GM23338 (cell line): ENCODE measurements at regions not wholly inside any gene's neighbourhood (a gene's known extent, or its start where the extent isn't known, plus 50 kb on each side); places are given as distances from the start of the nearest gene placed in this dataset.

Source experiments
- ATAC-seq: fragments of 200-7000 bp; cut with Tn5 transposase; 3 replicates; pipeline ENCODE4 v1.9.1; 2020
- DNase-seq: peaks from one replicate; pipeline ENCODE4 v3.0.0-alpha.2; 2015; ENCODE audit warnings: low spot score
- H2AFZ ChIP-seq: fragments of 200-600 bp; sonication (generic); 2 replicates; pipeline ENCODE4 v1.8.0; 2016; ENCODE audit warnings: antibody characterized with exemption, mild to moderate bottlenecking, moderate library complexity
- H3F3A ChIP-seq: fragments of 200-600 bp; sonication (generic); replicated peaks from 2 replicates; pipeline ENCODE4 v1.8.0; 2017; ENCODE audit warnings: antibody characterized with exemption, mixed run types, low read depth
- H3K27ac ChIP-seq: fragments of 200-600 bp; sonication (generic); 2 replicates; pipeline ENCODE4 v1.6.1; 2016; ENCODE audit warnings: low read depth
- H3K27me3 ChIP-seq: fragments of 200-600 bp; sonication (generic); 2 replicates; pipeline ENCODE4 v1.8.0; 2016; ENCODE audit warnings: mild to moderate bottlenecking, mixed run types, moderate library complexity; ENCODE audit not compliant: insufficient read depth
- H3K36me3 ChIP-seq: fragments of 200-600 bp; sonication (generic); 2 replicates; pipeline ENCODE4 v1.8.0; 2016; ENCODE audit warnings: mild to moderate bottlenecking; ENCODE audit not compliant: insufficient read depth
- H3K4me1 ChIP-seq: fragments of 200-600 bp; sonication (generic); 2 replicates; pipeline ENCODE4 v1.8.0; 2016; ENCODE audit warnings: mild to moderate bottlenecking, moderate library complexity; ENCODE audit not compliant: insufficient read depth
- H3K4me2 ChIP-seq: fragments of 200-600 bp; sonication (generic); 2 replicates; pipeline ENCODE4 v1.7.1; 2017; ENCODE audit warnings: mixed run types
- H3K4me3 ChIP-seq: fragments of 200-600 bp; sonication (generic); 2 replicates; pipeline ENCODE4 v1.6.1; 2016; ENCODE audit warnings: mixed run types
- H3K79me2 ChIP-seq: fragments of 200-600 bp; sonication (generic); replicated peaks from 2 replicates; pipeline ENCODE4 v1.8.0; 2017; ENCODE audit warnings: mild to moderate bottlenecking; ENCODE audit not compliant: insufficient read depth
- H3K9me2 ChIP-seq: fragments of 200-600 bp; sonication (generic); 2 replicates; pipeline ENCODE4 v1.8.0; 2017; ENCODE audit not compliant: insufficient read depth
- H4K20me1 ChIP-seq: fragments of 200-600 bp; sonication (generic); replicated peaks from 2 replicates; pipeline ENCODE4 v1.8.0; 2017; ENCODE audit warnings: mild to moderate bottlenecking; ENCODE audit not compliant: insufficient read depth
- H3K27ac Mint-ChIP-seq: 2 replicates; pipeline ENCODE4 v1.8.0; 2020; ENCODE audit warnings: inconsistent platforms, mild to moderate bottlenecking, moderate library complexity, mixed read lengths
- H3K27me3 Mint-ChIP-seq: 3 replicates; pipeline ENCODE4 v1.8.0; 2022; ENCODE audit warnings: low read depth, mild to moderate bottlenecking, moderate library complexity, mixed read lengths, inconsistent platforms; ENCODE audit not compliant: insufficient read depth, poor library complexity
- H3K36me3 Mint-ChIP-seq: 3 replicates; pipeline ENCODE4 v1.8.0; 2021; ENCODE audit warnings: low read depth, mild to moderate bottlenecking, inconsistent platforms, moderate library complexity, mixed read lengths
- H3K4me1 Mint-ChIP-seq: 3 replicates; pipeline ENCODE4 v1.8.0; 2020; ENCODE audit warnings: mild to moderate bottlenecking, inconsistent platforms, mixed read lengths
- H3K4me3 Mint-ChIP-seq: 3 replicates; pipeline ENCODE4 v1.8.0; 2021; ENCODE audit warnings: moderate library complexity, mild to moderate bottlenecking, inconsistent platforms, mixed read lengths
- H3K9me3 Mint-ChIP-seq: 3 replicates; pipeline ENCODE4 v1.8.0; 2020; ENCODE audit warnings: moderate library complexity, mild to moderate bottlenecking, inconsistent platforms, mixed read lengths
- CREB1 ChIP-seq: fragments of 250-450 bp; sonication (Bioruptor Pico); IDR thresholded peaks from 2 replicates; pipeline ENCODE4 v1.5.0; 2020; ENCODE audit warnings: low read depth, mild to moderate bottlenecking, moderate library complexity
- EZH2 ChIP-seq: fragments of 200-600 bp; sonication (generic); IDR thresholded peaks from one replicate; pipeline ENCODE4 v1.8.0; 2017; ENCODE audit warnings: antibody characterized with exemption, mild to moderate bottlenecking, low read depth; ENCODE audit not compliant: unreplicated experiment
- EZH2phosphoT487 ChIP-seq: fragments of 200-600 bp; sonication (generic); IDR thresholded peaks from one replicate; pipeline ENCODE4 v1.8.1; 2018; ENCODE audit warnings: antibody characterized with exemption; ENCODE audit not compliant: unreplicated experiment
- JUNB ChIP-seq: IDR thresholded peaks from one replicate; pipeline ENCODE4 v1.6.1; 2016; ENCODE audit warnings: antibody characterized with exemption; ENCODE audit not compliant: unreplicated experiment
- NANOG ChIP-seq: IDR thresholded peaks from 2 replicates; pipeline ENCODE4 v1.6.1; 2016; ENCODE audit warnings: antibody characterized with exemption, borderline replicate concordance
- STAT1 ChIP-seq: IDR thresholded peaks from one replicate; pipeline ENCODE4 v1.6.1; 2016; ENCODE audit warnings: antibody characterized with exemption; ENCODE audit not compliant: unreplicated experiment
- ZNF331 ChIP-seq: fragments of 250-450 bp; sonication (Bioruptor Pico); IDR thresholded peaks from 2 replicates; pipeline ENCODE4 v1.5.0; 2020; ENCODE audit warnings: low read depth, mild to moderate bottlenecking, moderate library complexity
- TF ChIP-seq, protein P1 (sequence below): IDR thresholded peaks from 2 replicates; pipeline ENCODE4 v1.6.1; 2016; ENCODE audit warnings: antibody characterized with exemption
- TF ChIP-seq, protein P2 (sequence below), 2 experiments: fragments of 200-600 bp in 1 of 2; sonication (generic) in 1 of 2; conservative IDR thresholded peaks; 2 replicates each; pipeline versions ENCODE4 v1.5.1 to v1.6.1; 2016 to 2017; ENCODE audit warnings: antibody characterized with exemption in 2 of 2, low read depth in 2 of 2, mild to moderate bottlenecking in 2 of 2, moderate library complexity in 1 of 2
- TF ChIP-seq, protein P3 (sequence below): fragments of 250-450 bp; sonication (Bioruptor Pico); IDR thresholded peaks from 2 replicates; pipeline ENCODE4 v1.5.0; 2020; ENCODE audit warnings: mild to moderate bottlenecking, moderate library complexity

DNA sequence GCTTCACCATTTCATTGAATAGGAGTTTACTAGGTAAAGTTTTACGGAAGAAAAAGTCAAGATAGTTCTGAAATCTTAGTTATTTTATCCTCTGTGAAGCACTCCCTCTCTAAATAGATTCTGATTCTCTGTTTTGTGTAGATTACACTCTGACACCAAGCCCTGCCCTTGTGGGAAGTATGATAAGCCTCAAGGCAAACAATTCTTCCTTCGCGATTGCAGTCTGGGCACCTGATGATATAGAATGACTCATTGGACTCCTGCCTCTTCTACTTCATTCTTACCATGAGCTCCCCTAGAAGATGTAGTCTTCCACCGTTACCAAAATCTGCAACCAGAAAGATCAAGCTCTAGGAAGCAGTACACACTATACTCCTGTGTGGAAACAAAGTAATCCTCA is 626.9 kb upstream of the PTGER4 start:
- H3K36me3 ChIP-seq: no peaks in the 10 kb centered on the region
- Mint-ChIP-seq H3K27me3 (no peaks in the 10 kb centered on the region), H3K36me3 (no peaks in the 10 kb centered on the region), H3K4me3 (no peak overlapping the region), H3K27ac (no peak overlapping the region), H3K4me1 (no peaks in the 10 kb centered on the region), H3K9me3 (no peaks in the 10 kb centered on the region)
- DNase-seq (no peak), ATAC-seq (no peak)
- H3K4me1 ChIP-seq: no peaks in the 10 kb centered on the region
- no peaks in the 10 kb centered on the region for H4K20me1 ChIP-seq
- H2AFZ ChIP-seq: no peak overlapping the region; the same call in 1 of the 2 replicates
- H3K9me2 ChIP-seq: no peaks in the 10 kb centered on the region
- H3K27ac ChIP-seq: no peak overlapping the region
- TF ChIP-seq STAT1 (no peak), JUNB (no peak), EZH2 (no peak), EZH2phosphoT487 (no peak), CREB1 (no peak), NANOG (no peak), ZNF331 (CRISPR knock-in tag) (no peak)
- TF ChIP-seq, protein P1, sequence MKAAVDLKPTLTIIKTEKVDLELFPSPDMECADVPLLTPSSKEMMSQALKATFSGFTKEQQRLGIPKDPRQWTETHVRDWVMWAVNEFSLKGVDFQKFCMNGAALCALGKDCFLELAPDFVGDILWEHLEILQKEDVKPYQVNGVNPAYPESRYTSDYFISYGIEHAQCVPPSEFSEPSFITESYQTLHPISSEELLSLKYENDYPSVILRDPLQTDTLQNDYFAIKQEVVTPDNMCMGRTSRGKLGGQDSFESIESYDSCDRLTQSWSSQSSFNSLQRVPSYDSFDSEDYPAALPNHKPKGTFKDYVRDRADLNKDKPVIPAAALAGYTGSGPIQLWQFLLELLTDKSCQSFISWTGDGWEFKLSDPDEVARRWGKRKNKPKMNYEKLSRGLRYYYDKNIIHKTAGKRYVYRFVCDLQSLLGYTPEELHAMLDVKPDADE: no peak
- TF ChIP-seq, protein P2, sequence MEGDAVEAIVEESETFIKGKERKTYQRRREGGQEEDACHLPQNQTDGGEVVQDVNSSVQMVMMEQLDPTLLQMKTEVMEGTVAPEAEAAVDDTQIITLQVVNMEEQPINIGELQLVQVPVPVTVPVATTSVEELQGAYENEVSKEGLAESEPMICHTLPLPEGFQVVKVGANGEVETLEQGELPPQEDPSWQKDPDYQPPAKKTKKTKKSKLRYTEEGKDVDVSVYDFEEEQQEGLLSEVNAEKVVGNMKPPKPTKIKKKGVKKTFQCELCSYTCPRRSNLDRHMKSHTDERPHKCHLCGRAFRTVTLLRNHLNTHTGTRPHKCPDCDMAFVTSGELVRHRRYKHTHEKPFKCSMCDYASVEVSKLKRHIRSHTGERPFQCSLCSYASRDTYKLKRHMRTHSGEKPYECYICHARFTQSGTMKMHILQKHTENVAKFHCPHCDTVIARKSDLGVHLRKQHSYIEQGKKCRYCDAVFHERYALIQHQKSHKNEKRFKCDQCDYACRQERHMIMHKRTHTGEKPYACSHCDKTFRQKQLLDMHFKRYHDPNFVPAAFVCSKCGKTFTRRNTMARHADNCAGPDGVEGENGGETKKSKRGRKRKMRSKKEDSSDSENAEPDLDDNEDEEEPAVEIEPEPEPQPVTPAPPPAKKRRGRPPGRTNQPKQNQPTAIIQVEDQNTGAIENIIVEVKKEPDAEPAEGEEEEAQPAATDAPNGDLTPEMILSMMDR (conservative IDR thresholded peaks at IDR 0.05; ENCODE audit: low read depth in 2 of 2): no peak
- no peaks in the 10 kb centered on the region for H3F3A ChIP-seq
- H3K4me3 ChIP-seq: no peak overlapping the region
- no peaks in the 10 kb centered on the region for H3K27me3 ChIP-seq
- no peak overlapping the region for H3K4me2 ChIP-seq
- no peaks in the 10 kb centered on the region for H3K79me2 ChIP-seq

DNA sequence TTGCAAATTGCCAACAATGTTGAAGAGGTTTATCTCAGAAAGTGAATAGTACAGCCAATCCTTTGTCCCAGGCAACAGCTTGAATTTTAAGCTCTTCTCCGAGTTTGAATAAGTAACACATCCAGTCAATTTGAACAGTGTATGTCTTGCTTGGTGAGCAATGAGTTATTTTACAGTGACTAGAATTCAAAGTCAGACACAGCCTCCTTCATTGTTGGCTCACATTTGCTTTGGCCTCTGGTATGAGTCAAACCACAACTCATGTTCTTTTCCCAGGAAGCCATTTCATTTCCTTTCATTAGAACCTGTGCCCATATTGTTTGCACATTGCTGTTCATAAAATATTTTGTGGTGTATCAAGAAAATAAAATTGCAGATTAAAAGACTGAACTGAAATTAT is 622.0 kb upstream of the DAB2 start:
- no peaks in the 10 kb centered on the region for H3F3A ChIP-seq
- H3K36me3 ChIP-seq: no peaks in the 10 kb centered on the region
- no peaks in the 10 kb centered on the region for H3K9me3 Mint-ChIP-seq
- no peak overlapping the region for H3K4me3 Mint-ChIP-seq
- H3K36me3 Mint-ChIP-seq: no peaks in the 10 kb centered on the region
- H3K9me2 ChIP-seq: no peaks in the 10 kb centered on the region
- H2AFZ ChIP-seq: no peak overlapping the region
- no peak overlapping the region for H3K4me2 ChIP-seq
- no peak overlapping the region for H3K27ac Mint-ChIP-seq
- ATAC-seq (no peak), DNase-seq (no peak)
- no peaks in the 10 kb centered on the region for H4K20me1 ChIP-seq
- no peak overlapping the region for H3K4me3 ChIP-seq
- no peaks in the 10 kb centered on the region for H3K79me2 ChIP-seq
- no peaks in the 10 kb centered on the region for H3K27me3 Mint-ChIP-seq
- H3K27ac ChIP-seq: no peak overlapping the region
- no peaks in the 10 kb centered on the region for H3K4me1 Mint-ChIP-seq
- no peaks in the 10 kb centered on the region for H3K27me3 ChIP-seq
- no peaks in the 10 kb centered on the region for H3K4me1 ChIP-seq
- TF ChIP-seq, protein P2 (conservative IDR thresholded peaks at IDR 0.05; ENCODE audit: low read depth in 2 of 2): no peak
- TF ChIP-seq, protein P3, sequence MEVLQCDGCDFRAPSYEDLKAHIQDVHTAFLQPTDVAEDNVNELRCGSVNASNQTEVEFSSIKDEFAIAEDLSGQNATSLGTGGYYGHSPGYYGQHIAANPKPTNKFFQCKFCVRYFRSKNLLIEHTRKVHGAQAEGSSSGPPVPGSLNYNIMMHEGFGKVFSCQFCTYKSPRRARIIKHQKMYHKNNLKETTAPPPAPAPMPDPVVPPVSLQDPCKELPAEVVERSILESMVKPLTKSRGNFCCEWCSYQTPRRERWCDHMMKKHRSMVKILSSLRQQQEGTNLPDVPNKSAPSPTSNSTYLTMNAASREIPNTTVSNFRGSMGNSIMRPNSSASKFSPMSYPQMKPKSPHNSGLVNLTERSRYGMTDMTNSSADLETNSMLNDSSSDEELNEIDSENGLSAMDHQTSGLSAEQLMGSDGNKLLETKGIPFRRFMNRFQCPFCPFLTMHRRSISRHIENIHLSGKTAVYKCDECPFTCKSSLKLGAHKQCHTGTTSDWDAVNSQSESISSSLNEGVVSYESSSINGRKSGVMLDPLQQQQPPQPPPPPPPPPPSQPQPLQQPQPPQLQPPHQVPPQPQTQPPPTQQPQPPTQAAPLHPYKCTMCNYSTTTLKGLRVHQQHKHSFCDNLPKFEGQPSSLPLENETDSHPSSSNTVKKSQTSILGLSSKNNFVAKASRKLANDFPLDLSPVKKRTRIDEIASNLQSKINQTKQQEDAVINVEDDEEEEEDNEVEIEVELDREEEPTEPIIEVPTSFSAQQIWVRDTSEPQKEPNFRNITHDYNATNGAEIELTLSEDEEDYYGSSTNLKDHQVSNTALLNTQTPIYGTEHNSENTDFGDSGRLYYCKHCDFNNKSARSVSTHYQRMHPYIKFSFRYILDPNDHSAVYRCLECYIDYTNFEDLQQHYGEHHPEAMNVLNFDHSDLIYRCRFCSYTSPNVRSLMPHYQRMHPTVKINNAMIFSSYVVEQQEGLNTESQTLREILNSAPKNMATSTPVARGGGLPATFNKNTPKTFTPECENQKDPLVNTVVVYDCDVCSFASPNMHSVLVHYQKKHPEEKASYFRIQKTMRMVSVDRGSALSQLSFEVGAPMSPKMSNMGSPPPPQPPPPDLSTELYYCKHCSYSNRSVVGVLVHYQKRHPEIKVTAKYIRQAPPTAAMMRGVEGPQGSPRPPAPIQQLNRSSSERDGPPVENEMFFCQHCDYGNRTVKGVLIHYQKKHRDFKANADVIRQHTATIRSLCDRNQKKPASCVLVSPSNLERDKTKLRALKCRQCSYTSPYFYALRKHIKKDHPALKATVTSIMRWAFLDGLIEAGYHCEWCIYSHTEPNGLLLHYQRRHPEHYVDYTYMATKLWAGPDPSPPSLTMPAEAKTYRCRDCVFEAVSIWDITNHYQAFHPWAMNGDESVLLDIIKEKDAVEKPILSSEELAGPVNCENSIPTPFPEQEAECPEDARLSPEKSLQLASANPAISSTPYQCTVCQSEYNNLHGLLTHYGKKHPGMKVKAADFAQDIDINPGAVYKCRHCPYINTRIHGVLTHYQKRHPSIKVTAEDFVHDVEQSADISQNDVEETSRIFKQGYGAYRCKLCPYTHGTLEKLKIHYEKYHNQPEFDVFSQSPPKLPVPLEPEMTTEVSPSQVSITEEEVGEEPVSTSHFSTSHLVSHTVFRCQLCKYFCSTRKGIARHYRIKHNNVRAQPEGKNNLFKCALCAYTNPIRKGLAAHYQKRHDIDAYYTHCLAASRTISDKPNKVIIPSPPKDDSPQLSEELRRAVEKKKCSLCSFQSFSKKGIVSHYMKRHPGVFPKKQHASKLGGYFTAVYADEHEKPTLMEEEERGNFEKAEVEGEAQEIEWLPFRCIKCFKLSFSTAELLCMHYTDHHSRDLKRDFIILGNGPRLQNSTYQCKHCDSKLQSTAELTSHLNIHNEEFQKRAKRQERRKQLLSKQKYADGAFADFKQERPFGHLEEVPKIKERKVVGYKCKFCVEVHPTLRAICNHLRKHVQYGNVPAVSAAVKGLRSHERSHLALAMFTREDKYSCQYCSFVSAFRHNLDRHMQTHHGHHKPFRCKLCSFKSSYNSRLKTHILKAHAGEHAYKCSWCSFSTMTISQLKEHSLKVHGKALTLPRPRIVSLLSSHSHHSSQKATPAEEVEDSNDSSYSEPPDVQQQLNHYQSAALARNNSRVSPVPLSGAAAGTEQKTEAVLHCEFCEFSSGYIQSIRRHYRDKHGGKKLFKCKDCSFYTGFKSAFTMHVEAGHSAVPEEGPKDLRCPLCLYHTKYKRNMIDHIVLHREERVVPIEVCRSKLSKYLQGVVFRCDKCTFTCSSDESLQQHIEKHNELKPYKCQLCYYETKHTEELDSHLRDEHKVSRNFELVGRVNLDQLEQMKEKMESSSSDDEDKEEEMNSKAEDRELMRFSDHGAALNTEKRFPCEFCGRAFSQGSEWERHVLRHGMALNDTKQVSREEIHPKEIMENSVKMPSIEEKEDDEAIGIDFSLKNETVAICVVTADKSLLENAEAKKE (CRISPR knock-in tag): no peak
- TF ChIP-seq NANOG (no peak), EZH2phosphoT487 (no peak)
- TF ChIP-seq, protein P1: no peak
